AG09319 (cell line): ENCODE measurements at regions not wholly inside any gene's neighbourhood (a gene's known extent, or its start where the extent isn't known, plus 50 kb on each side); places are given as distances from the start of the nearest gene placed in this dataset.

ENCODE experiments used
- DNase-seq: peaks from one replicate; pipeline ENCODE4 v3.0.0-alpha.2; 2010; ENCODE audit warnings: low read depth; ENCODE audit errors: extremely low read depth
- CTCF ChIP-seq: IDR thresholded peaks from 2 replicates; pipeline ENCODE4 v1.5.1; 2011; ENCODE audit warnings: low read depth, mild to moderate bottlenecking, inconsistent platforms, low read length, moderate library complexity

GRCh38 chr11:92390783-92391182 lies 166.2 kb downstream of the FAT3 start:
- TF ChIP-seq CTCF = no peak
- DNase-seq = no peak

GRCh38 chr11:92391364-92391763 lies 166.7 kb downstream of the FAT3 start:
- TF ChIP-seq CTCF = no peak
- DNase-seq = no peak

- TF ChIP-seq CTCF = no peak
- DNase-seq = no peak
Measured at GRCh38 chr11:92391808-92392207, 167.2 kb downstream of the FAT3 start.

- no peak for DNase-seq
- TF ChIP-seq CTCF = no peak
Measured at GRCh38 chr11:92393218-92393617, 168.6 kb downstream of the FAT3 start.

- no peak for DNase-seq
- no peak for TF ChIP-seq CTCF
Measured at GRCh38 chr11:92396133-92396532, 171.5 kb downstream of the FAT3 start.

GRCh38 chr11:92397221-92397755 lies 172.7 kb downstream of the FAT3 start:
- no peak for TF ChIP-seq CTCF
- DNase-seq = no peak

- no peak for TF ChIP-seq CTCF
- no peak for DNase-seq
Measured at GRCh38 chr11:92399705-92400104, 175.1 kb downstream of the FAT3 start.
